Right lobe of liver (tissue), 6 donors: ENCODE measurements at regions not wholly inside any gene's neighbourhood (a gene's known extent, or its start where the extent isn't known, plus 50 kb on each side); places are given as distances from the start of the nearest gene placed in this dataset.
A peak's percentile ranks its signal among the peaks of the same experiment; 100 is the strongest.

Source experiments
- ATAC-seq, 4 donors: fragments of 200-7000 bp; cut with Tn5 transposase; one replicate each; pipeline ENCODE4 v1.9.1; 2020; ENCODE audit warnings: mild to moderate bottlenecking in 4 of 4, moderate library complexity in 4 of 4
- DNase-seq, 3 donors: peaks; one replicate each; pipeline ENCODE4 v3.0.0-alpha.2; 2020
- H3K27ac ChIP-seq, 3 donors: fragments of 200-600 bp; one replicate each; pipeline ENCODE4 v1.8.0; 2022
- H3K27me3 ChIP-seq, 2 donors: fragments of 200-600 bp; one replicate each; pipeline ENCODE4 v1.8.0; 2022
- H3K36me3 ChIP-seq, 4 donors: fragments of 200-600 bp; sonication (generic) in 1 of 4; one replicate each; pipeline versions ENCODE4 v1.5.1 to v1.8.0; 2017 to 2022; ENCODE audit warnings: control low read depth in 1 of 4
- H3K4me1 ChIP-seq, 4 donors: fragments of 200-600 bp; sonication (generic) in 1 of 4; one replicate each; pipeline versions ENCODE4 v1.5.1 to v1.8.0; 2017 to 2022; ENCODE audit warnings: control low read depth in 1 of 4
- H3K4me3 ChIP-seq, 3 donors: fragments of 200-600 bp; one replicate each; pipeline ENCODE4 v1.8.0; 2022
- H3K9me3 ChIP-seq, 4 donors: fragments of 200-600 bp; sonication (generic) in 1 of 4; one replicate each; pipeline versions ENCODE4 v1.5.1 to v1.8.0; 2017 to 2022; ENCODE audit warnings: control low read depth in 1 of 4
- POLR2A ChIP-seq: fragments of 450-650 bp; IDR thresholded peaks from one replicate; pipeline ENCODE4 v1.6.1; 2017; ENCODE audit warnings: antibody characterized with exemption, mild to moderate bottlenecking
- WGBS: methylation state at CpG from one replicate; pipeline ENCODE4 v1.1.6; 2018; ENCODE audit warnings: low coverage, low lambda C conversion rate; ENCODE audit not compliant: insufficient coverage; ENCODE audit errors: missing lambda C conversion rate; 5-methylcytosine and 5-hydroxymethylcytosine counted together
- intact Hi-C, 2 donors: fragments of 100-400 bp; cut with DNase I; formaldehyde crosslinking; loops; one replicate each; pipeline versions ENCODE4 v1.11.2 to v1.14.1; 2022
- TF ChIP-seq, protein P1 (sequence below), 4 donors: fragments of 200-600 bp in 3 of 4; fragments of 450-650 bp in 1 of 4; IDR thresholded peaks; one replicate each; pipeline versions ENCODE4 v1.5.1 to v1.8.0; 2016 to 2022; ENCODE audit warnings: antibody characterized with exemption in 4 of 4, mild to moderate bottlenecking in 2 of 4
- donor health status: DM: no; HTN: yes; CAD: no.
- donor health status: DM: no; HTN: no; CAD: no.
- donor health status: DM: no; HTN: no; CAD: no.
- donor health status: DM: no; HTN: yes; CAD: no.
- donor health status: DM: no; HTN: yes; CAD: no.

DNA sequence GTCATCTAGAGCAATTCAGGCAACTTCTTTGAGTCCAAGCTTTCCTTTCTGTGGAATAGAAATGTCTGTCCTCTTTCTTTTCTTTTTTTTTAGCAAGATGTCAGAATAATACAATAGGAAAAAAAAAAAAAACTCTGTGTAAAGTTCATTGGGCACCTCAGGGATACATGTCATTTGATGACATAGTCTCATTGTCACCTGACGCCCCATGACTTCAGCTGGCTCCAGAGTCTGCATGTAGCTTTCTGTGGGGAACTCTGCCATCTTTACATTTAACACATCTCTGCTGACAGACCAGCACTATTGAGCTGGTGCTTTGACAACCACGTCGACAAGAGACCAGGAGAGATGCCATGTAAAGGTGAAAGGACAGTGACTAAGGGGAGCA lies 172.5 kb upstream of the KLF7 start:
- no peak overlapping the region for H3K27ac ChIP-seq
- WGBS: 76% methylated on average over 2 of the region's 3 CpGs
- no peaks in the 10 kb centered on the region for H3K36me3 ChIP-seq
- H3K4me3 ChIP-seq: no peak overlapping the region
- TF ChIP-seq POLR2A: no peak
- TF ChIP-seq, protein P1, sequence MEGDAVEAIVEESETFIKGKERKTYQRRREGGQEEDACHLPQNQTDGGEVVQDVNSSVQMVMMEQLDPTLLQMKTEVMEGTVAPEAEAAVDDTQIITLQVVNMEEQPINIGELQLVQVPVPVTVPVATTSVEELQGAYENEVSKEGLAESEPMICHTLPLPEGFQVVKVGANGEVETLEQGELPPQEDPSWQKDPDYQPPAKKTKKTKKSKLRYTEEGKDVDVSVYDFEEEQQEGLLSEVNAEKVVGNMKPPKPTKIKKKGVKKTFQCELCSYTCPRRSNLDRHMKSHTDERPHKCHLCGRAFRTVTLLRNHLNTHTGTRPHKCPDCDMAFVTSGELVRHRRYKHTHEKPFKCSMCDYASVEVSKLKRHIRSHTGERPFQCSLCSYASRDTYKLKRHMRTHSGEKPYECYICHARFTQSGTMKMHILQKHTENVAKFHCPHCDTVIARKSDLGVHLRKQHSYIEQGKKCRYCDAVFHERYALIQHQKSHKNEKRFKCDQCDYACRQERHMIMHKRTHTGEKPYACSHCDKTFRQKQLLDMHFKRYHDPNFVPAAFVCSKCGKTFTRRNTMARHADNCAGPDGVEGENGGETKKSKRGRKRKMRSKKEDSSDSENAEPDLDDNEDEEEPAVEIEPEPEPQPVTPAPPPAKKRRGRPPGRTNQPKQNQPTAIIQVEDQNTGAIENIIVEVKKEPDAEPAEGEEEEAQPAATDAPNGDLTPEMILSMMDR (IDR thresholded peaks at IDR 0.05): no peak
- no peaks in the 10 kb centered on the region for H3K4me1 ChIP-seq
- H3K27me3 ChIP-seq: no peaks in the 10 kb centered on the region
- ATAC-seq: no peak
- DNase-seq: no peak
- no peaks in the 10 kb centered on the region for H3K9me3 ChIP-seq
- intact Hi-C loops: no loop called here

DNA sequence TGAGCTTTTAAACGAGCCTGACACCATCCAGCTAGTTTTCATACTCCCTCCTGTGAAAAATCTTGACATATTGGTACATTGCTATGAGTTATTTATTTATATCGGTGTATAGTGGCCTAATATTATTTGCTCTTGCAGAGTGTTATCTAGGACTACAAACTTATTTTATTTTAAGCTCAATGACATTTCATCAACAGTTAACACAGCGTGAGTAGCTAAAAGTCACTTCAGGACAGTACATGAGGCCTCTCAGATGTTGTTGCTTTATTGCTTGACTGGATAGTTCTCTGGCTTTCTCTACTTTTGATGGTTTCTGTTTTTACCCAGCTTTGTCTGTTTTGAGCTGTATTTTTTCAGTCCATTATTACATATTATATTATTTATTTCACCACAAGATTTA lies 172.9 kb upstream of the KLF7 start:
- no peak for DNase-seq
- 68% methylated on average over 3 of the region's 3 CpGs for WGBS
- Histone ChIP-seq H3K9me3 (no peaks in the 10 kb centered on the region), H3K36me3 (no peaks in the 10 kb centered on the region), H3K27me3 (no peaks in the 10 kb centered on the region), H3K27ac (no peak overlapping the region), H3K4me1 (no peaks in the 10 kb centered on the region), H3K4me3 (no peak overlapping the region)
- intact Hi-C loops: no loop called here
- no peak for ATAC-seq
- no peak for TF ChIP-seq POLR2A
- TF ChIP-seq, protein P1 (IDR thresholded peaks at IDR 0.05): no peak

DNA sequence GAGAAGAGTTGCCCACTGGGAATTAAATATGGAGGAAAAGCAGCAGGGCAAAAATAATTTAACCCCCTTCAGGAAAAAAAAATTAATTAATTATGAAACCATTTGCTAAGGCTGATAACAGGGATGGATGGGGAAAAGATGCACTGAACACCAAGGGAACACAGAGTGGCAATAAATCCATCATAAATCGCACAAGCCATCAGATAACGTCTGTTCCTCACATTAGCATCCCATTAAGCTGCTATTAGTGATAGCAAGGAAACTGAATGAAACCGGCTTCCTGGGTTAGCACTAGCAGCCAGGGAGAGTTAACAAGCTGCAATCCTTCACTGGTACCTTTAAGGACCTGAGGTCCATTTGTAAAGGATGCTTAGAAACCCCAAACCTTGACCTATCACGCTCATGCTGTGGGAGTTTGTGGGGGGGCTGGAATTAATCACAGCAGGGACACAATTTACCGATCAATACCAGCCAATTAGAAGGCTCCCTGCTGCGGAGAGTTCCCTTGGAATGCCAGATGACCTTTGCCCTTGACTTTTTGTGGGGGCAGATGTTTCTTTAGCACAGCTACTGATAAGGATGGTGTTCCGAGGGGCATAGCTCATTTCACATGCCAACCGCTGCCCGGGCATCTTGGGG lies 175.5 kb upstream of the KLF7 start:
- no peaks in the 10 kb centered on the region for H3K27me3 ChIP-seq
- H3K36me3 ChIP-seq: no peaks in the 10 kb centered on the region
- no peak for TF ChIP-seq POLR2A
- TF ChIP-seq, protein P1 (IDR thresholded peaks at IDR 0.05): no peak
- WGBS: 52% methylated on average over 8 of the region's 9 CpGs
- H3K4me1 ChIP-seq: no peaks in the 10 kb centered on the region
- no peak overlapping the region for H3K4me3 ChIP-seq
- DNase-seq (no peak), ATAC-seq (no peak)
- no peaks in the 10 kb centered on the region for H3K9me3 ChIP-seq
- intact Hi-C loops: no loop called here
- no peak overlapping the region for H3K27ac ChIP-seq

DNA sequence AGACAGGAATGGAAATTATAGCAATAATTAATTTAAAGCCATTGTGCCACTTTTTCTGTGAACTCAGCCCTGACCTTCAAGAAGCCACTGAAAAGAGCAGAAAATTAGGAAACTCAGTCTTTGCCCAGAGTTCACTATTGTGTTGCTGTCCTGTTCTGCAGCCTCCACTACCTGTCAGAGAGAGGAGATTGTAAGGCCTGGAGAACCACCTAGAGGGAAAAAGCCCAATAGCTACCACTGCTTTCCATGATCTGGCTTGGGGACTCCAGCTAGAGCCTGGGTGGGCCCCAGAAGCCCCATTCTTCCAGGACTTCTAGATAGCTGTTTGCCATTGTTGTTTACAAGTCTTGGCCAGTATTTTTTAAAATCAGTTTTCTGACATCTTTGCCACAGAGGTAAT lies 176.1 kb upstream of the KLF7 start:
- Histone ChIP-seq H3K27ac (no peak overlapping the region), H3K27me3 (no peaks in the 10 kb centered on the region), H3K4me1 (no peaks in the 10 kb centered on the region), H3K4me3 (no peak overlapping the region), H3K9me3 (no peaks in the 10 kb centered on the region), H3K36me3 (no peaks in the 10 kb centered on the region)
- DNase-seq (no peak), ATAC-seq (peak in 2 of 4 donors; percentile 44 to 61)
- no peak for TF ChIP-seq POLR2A
- TF ChIP-seq, protein P1 (IDR thresholded peaks at IDR 0.05): peak in 1 of 4 donors; percentile 10
- intact Hi-C loops: no loop called here
